Mucosa of rectum (tissue), 2 donors: ENCODE measurements at regions not wholly inside any gene's neighbourhood (a gene's known extent, or its start where the extent isn't known, plus 50 kb on each side); places are given as distances from the start of the nearest gene placed in this dataset.

Experiments
- H3K27ac ChIP-seq, 2 donors: one replicate each; pipeline ENCODE4 v1.7.0; 2013; ENCODE audit warnings: inconsistent platforms in 2 of 2, low read depth in 2 of 2, low read length in 2 of 2
- H3K27me3 ChIP-seq, 2 donors: one replicate each; pipeline ENCODE4 v1.7.0; 2013; ENCODE audit warnings: low read length in 2 of 2; ENCODE audit not compliant: control insufficient read depth in 2 of 2, insufficient read depth in 2 of 2
- H3K36me3 ChIP-seq, 2 donors: one replicate each; pipeline ENCODE4 v1.7.0; 2013; ENCODE audit warnings: low read length in 2 of 2; ENCODE audit not compliant: control insufficient read depth in 2 of 2, insufficient read depth in 2 of 2
- H3K4me1 ChIP-seq, 2 donors: one replicate each; pipeline ENCODE4 v1.7.0; 2013; ENCODE audit warnings: low read length in 2 of 2, mild to moderate bottlenecking in 1 of 2; ENCODE audit not compliant: control insufficient read depth in 2 of 2, insufficient read depth in 2 of 2
- H3K4me3 ChIP-seq, 2 donors: one replicate each; pipeline ENCODE4 v1.7.0; 2013; ENCODE audit warnings: low read length in 2 of 2
- H3K9ac ChIP-seq, 2 donors: one replicate each; pipeline ENCODE4 v1.7.0; 2013; ENCODE audit warnings: low read length in 2 of 2, low read depth in 1 of 2, mild to moderate bottlenecking in 1 of 2
- H3K9me3 ChIP-seq, 2 donors: one replicate each; pipeline ENCODE4 v1.7.0; 2013; ENCODE audit warnings: low read length in 2 of 2; ENCODE audit not compliant: control insufficient read depth in 2 of 2
- donor health status: healthy.
- donor health status: Normal muscosa, but diverticular disease.

- H3K9ac ChIP-seq, result no peak overlapping the region
- no peak overlapping the region for H3K27ac ChIP-seq
- no peaks in the 10 kb centered on the region for H3K27me3 ChIP-seq
- peaks cover 45 to 46% of the 10 kb centered on the region in 2 donors for H3K4me1 ChIP-seq
- H3K9me3 ChIP-seq, result no peaks in the 10 kb centered on the region
- H3K36me3 ChIP-seq, result no peaks in the 10 kb centered on the region
- peak overlapping the region in 1 of 2 donors; percentile 13 for H3K4me3 ChIP-seq
These were observed 79.2 kb upstream of the CD93 start for GRCh38 chr20:23165307-23165750.

- no peak overlapping the region for H3K4me3 ChIP-seq
- no peaks in the 10 kb centered on the region for H3K36me3 ChIP-seq
- H3K9me3 ChIP-seq, result no peaks in the 10 kb centered on the region
- H3K4me1 ChIP-seq, result peaks cover 50 to 56% of the 10 kb centered on the region in 2 donors
- H3K9ac ChIP-seq, result peak overlapping the region in 1 of 2 donors; percentile 42
- H3K27me3 ChIP-seq, result no peaks in the 10 kb centered on the region
- peak overlapping the region; percentile 46 to 64 for H3K27ac ChIP-seq
These were observed 78.1 kb upstream of the CD93 start for GRCh38 chr20:23164176-23164601.

- H3K9me3 ChIP-seq, result no peaks in the 10 kb centered on the region
- H3K27ac ChIP-seq, result no peak overlapping the region
- no peak overlapping the region for H3K9ac ChIP-seq
- no peaks in the 10 kb centered on the region for H3K27me3 ChIP-seq
- H3K4me3 ChIP-seq, result no peak overlapping the region
- no peaks in the 10 kb centered on the region for H3K36me3 ChIP-seq
- peaks cover 50 to 58% of the 10 kb centered on the region in 2 donors for H3K4me1 ChIP-seq
These were observed 77.4 kb upstream of the CD93 start for GRCh38 chr20:23163562-23163961.

GRCh38 chr20:23162887-23163286 lies 76.8 kb upstream of the CD93 start:
- no peaks in the 10 kb centered on the region for H3K9me3 ChIP-seq
- no peaks in the 10 kb centered on the region for H3K27me3 ChIP-seq
- peaks cover 50 to 58% of the 10 kb centered on the region in 2 donors for H3K4me1 ChIP-seq
- H3K36me3 ChIP-seq, result no peaks in the 10 kb centered on the region
- no peak overlapping the region for H3K9ac ChIP-seq
- H3K27ac ChIP-seq, result no peak overlapping the region
- no peak overlapping the region for H3K4me3 ChIP-seq

- Histone ChIP-seq H3K9me3 (no peaks in the 10 kb centered on the region), H3K4me3 (no peak overlapping the region), H3K4me1 (peaks cover 50 to 58% of the 10 kb centered on the region in 2 donors), H3K27ac (peak overlapping the region; percentile 13 to 38), H3K9ac (peak overlapping the region; percentile 14 to 23), H3K36me3 (no peaks in the 10 kb centered on the region), H3K27me3 (no peaks in the 10 kb centered on the region)
These were observed 76.0 kb upstream of the CD93 start for GRCh38 chr20:23161968-23162696.

GRCh38 chr20:23161244-23161891 lies 75.2 kb upstream of the CD93 start:
- no peaks in the 10 kb centered on the region for H3K36me3 ChIP-seq
- H3K4me1 ChIP-seq, result peaks cover 50 to 58% of the 10 kb centered on the region in 2 donors
- H3K9me3 ChIP-seq, result no peaks in the 10 kb centered on the region
- H3K27ac ChIP-seq, result peak overlapping the region in 1 of 2 donors; percentile 6
- no peaks in the 10 kb centered on the region for H3K27me3 ChIP-seq
- no peak overlapping the region for H3K4me3 ChIP-seq
- H3K9ac ChIP-seq, result peak overlapping the region in 1 of 2 donors; percentile 14

- Histone ChIP-seq H3K36me3 (no peaks in the 10 kb centered on the region), H3K9me3 (no peaks in the 10 kb centered on the region), H3K4me3 (no peak overlapping the region), H3K9ac (no peak overlapping the region), H3K27ac (peak overlapping the region in 1 of 2 donors; percentile 6), H3K4me1 (peaks cover 49 to 56% of the 10 kb centered on the region in 2 donors), H3K27me3 (no peaks in the 10 kb centered on the region)
These were observed 74.6 kb upstream of the CD93 start for GRCh38 chr20:23160536-23161243.

GRCh38 chr20:23159947-23160318 lies 73.8 kb upstream of the CD93 start:
- Histone ChIP-seq H3K27ac (peak overlapping the region in 1 of 2 donors; percentile 25), H3K4me1 (peaks cover 43 to 48% of the 10 kb centered on the region in 2 donors), H3K4me3 (no peak overlapping the region), H3K27me3 (no peaks in the 10 kb centered on the region), H3K9ac (no peak overlapping the region), H3K36me3 (no peaks in the 10 kb centered on the region), H3K9me3 (no peaks in the 10 kb centered on the region)

- Histone ChIP-seq H3K27me3 (no peaks in the 10 kb centered on the region), H3K27ac (peak overlapping the region; percentile 25), H3K9me3 (no peaks in the 10 kb centered on the region), H3K36me3 (no peaks in the 10 kb centered on the region), H3K4me1 (peaks cover 39 to 43% of the 10 kb centered on the region in 2 donors), H3K4me3 (no peak overlapping the region), H3K9ac (no peak overlapping the region)
These were observed 73.3 kb upstream of the CD93 start for GRCh38 chr20:23159256-23159946.
